Glomerular endothelial cell (primary cell): ENCODE measurements at regions not wholly inside any gene's neighbourhood (a gene's known extent, or its start where the extent isn't known, plus 50 kb on each side); places are given as distances from the start of the nearest gene placed in this dataset.

ENCODE experiments used
- DNase-seq: peaks from one replicate; pipeline ENCODE4 v3.0.0-alpha.2; 2011; ENCODE audit warnings: low read depth, low spot score; ENCODE audit errors: extremely low read depth

GRCh38 chr7:18235819-18236218 is 208.2 kb upstream of the PRPS1L1 start:
- no peak for DNase-seq

- DNase-seq = no peak
Measured at GRCh38 chr7:18239212-18239611, 211.6 kb upstream of the PRPS1L1 start.

- DNase-seq = no peak
Measured at GRCh38 chr7:18241543-18242231, 214.0 kb upstream of the PRPS1L1 start.

GRCh38 chr7:18243731-18244130 is 216.1 kb upstream of the PRPS1L1 start:
- no peak for DNase-seq

- DNase-seq = no peak
Measured at GRCh38 chr7:18250133-18250532, 222.5 kb upstream of the PRPS1L1 start.

- no peak for DNase-seq
Measured at GRCh38 chr7:18257711-18258110, 230.1 kb upstream of the PRPS1L1 start.

GRCh38 chr7:18262058-18262457 is 233.5 kb upstream of the HDAC9 start:
- no peak for DNase-seq

- no peak for DNase-seq
Measured at GRCh38 chr7:18265611-18266281, 229.8 kb upstream of the HDAC9 start.

- DNase-seq = no peak
Measured at GRCh38 chr7:18268571-18268970, 227.0 kb upstream of the HDAC9 start.

GRCh38 chr7:18276380-18276779 is 219.2 kb upstream of the HDAC9 start:
- no peak for DNase-seq

- DNase-seq = no peak
Measured at GRCh38 chr7:18278316-18278715, 217.2 kb upstream of the HDAC9 start.

GRCh38 chr7:18283045-18283444 is 212.5 kb upstream of the HDAC9 start:
- no peak for DNase-seq

- no peak for DNase-seq
Measured at GRCh38 chr7:18287482-18287881, 208.1 kb upstream of the HDAC9 start.

GRCh38 chr7:18288322-18289037 is 207.1 kb upstream of the HDAC9 start:
- DNase-seq = no peak

- no peak for DNase-seq
Measured at GRCh38 chr7:18289788-18290187, 205.8 kb upstream of the HDAC9 start.

GRCh38 chr7:18290223-18290622 is 205.3 kb upstream of the HDAC9 start:
- DNase-seq = no peak

GRCh38 chr7:18290865-18291264 is 204.7 kb upstream of the HDAC9 start:
- DNase-seq = no peak

- DNase-seq = no peak
Measured at GRCh38 chr7:18292584-18292983, 203.0 kb upstream of the HDAC9 start.

GRCh38 chr7:18293759-18294158 is 201.8 kb upstream of the HDAC9 start:
- DNase-seq = no peak

- no peak for DNase-seq
Measured at GRCh38 chr7:18294411-18294810, 201.1 kb upstream of the HDAC9 start.

GRCh38 chr7:18295781-18296423 is 199.6 kb upstream of the HDAC9 start:
- no peak for DNase-seq
